ENCODE measurements at regions not wholly inside any gene's neighbourhood (a gene's known extent, or its start where the extent isn't known, plus 50 kb on each side); places are given as distances from the start of the nearest gene placed in this dataset.

DNA sequence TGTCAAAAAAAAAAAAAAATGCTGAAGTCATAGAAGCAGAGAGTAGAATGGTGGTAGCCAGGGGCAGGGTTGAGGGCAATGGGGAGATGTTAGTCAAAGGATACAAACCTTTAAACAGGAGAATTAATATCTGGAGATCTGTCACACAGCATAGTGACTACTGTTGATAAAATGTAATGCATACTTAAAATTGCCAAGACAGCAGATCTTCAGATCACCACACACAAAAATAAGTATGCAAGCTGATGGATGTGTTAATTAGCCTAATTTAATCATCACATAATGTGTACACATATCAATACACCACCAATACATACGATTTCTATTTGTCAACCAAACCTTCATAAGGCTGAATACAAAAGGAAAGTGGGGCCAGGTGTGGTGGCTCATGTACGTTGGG lies 83.5 kb upstream of the PHACTR3 start:
- TF ChIP-seq, protein P1, sequence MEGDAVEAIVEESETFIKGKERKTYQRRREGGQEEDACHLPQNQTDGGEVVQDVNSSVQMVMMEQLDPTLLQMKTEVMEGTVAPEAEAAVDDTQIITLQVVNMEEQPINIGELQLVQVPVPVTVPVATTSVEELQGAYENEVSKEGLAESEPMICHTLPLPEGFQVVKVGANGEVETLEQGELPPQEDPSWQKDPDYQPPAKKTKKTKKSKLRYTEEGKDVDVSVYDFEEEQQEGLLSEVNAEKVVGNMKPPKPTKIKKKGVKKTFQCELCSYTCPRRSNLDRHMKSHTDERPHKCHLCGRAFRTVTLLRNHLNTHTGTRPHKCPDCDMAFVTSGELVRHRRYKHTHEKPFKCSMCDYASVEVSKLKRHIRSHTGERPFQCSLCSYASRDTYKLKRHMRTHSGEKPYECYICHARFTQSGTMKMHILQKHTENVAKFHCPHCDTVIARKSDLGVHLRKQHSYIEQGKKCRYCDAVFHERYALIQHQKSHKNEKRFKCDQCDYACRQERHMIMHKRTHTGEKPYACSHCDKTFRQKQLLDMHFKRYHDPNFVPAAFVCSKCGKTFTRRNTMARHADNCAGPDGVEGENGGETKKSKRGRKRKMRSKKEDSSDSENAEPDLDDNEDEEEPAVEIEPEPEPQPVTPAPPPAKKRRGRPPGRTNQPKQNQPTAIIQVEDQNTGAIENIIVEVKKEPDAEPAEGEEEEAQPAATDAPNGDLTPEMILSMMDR (IDR thresholded peaks at IDR 0.05): no peak
- TF ChIP-seq POLR2AphosphoS5 (IDR thresholded peaks at IDR 0.05; ENCODE audit: insufficient read depth in 1 of 2, low read depth in 1 of 2) (no peak), POLR2A (IDR thresholded peaks at IDR 0.05) (no peak)

All from vagina (tissue), 2 donors.